ENCODE measurements at regions not wholly inside any gene's neighbourhood (a gene's known extent, or its start where the extent isn't known, plus 50 kb on each side); places are given as distances from the start of the nearest gene placed in this dataset.

DNA sequence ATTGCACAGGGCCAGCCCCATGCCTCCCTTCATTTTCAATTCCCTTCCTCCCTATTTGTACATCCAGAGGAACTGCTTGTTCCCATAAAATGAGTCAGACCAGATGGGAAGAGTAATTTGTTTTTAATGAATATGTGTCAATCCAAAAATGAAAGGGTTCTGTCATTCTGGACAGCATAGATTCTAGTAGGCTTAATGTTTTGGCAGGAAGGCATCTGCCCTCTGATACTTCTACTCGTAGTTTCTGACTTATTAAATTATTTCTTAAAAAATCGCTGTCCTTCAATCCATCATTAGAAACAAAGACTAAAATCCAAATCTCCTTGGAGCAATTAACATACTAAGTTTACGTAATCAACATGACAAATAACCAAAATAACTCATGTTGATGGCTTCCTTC, 665.5 kb downstream of the TENT5A start:
- TF ChIP-seq, protein P1, sequence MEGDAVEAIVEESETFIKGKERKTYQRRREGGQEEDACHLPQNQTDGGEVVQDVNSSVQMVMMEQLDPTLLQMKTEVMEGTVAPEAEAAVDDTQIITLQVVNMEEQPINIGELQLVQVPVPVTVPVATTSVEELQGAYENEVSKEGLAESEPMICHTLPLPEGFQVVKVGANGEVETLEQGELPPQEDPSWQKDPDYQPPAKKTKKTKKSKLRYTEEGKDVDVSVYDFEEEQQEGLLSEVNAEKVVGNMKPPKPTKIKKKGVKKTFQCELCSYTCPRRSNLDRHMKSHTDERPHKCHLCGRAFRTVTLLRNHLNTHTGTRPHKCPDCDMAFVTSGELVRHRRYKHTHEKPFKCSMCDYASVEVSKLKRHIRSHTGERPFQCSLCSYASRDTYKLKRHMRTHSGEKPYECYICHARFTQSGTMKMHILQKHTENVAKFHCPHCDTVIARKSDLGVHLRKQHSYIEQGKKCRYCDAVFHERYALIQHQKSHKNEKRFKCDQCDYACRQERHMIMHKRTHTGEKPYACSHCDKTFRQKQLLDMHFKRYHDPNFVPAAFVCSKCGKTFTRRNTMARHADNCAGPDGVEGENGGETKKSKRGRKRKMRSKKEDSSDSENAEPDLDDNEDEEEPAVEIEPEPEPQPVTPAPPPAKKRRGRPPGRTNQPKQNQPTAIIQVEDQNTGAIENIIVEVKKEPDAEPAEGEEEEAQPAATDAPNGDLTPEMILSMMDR (IDR thresholded peaks at IDR 0.05): no peak
- no peak for TF ChIP-seq ZFX (IDR thresholded peaks at IDR 0.05; ENCODE audit: borderline replicate concordance)

All from 22Rv1 (cell line).